H1 (cell line): ENCODE measurements at regions not wholly inside any gene's neighbourhood (a gene's known extent, or its start where the extent isn't known, plus 50 kb on each side); places are given as distances from the start of the nearest gene placed in this dataset.

Experiments used
- EZH2 ChIP-seq: fragments of 200-600 bp; sonication (generic); IDR thresholded peaks from 2 replicates; pipeline ENCODE4 v1.7.1; 2012; ENCODE audit warnings: low read depth, mild to moderate bottlenecking, moderate library complexity, low read length, inconsistent platforms; ENCODE audit not compliant: severe bottlenecking
- JUN ChIP-seq: IDR thresholded peaks from 2 replicates; pipeline ENCODE4 v1.6.1; 2011; ENCODE audit warnings: low read depth, mild to moderate bottlenecking, improper control_type of control experiment, low read length
- RBBP5 ChIP-seq: IDR thresholded peaks from 2 replicates; pipeline ENCODE4 v1.7.1; 2012; ENCODE audit warnings: low read depth, mild to moderate bottlenecking, inconsistent platforms, low read length, moderate library complexity, borderline replicate concordance
- TAF1 ChIP-seq: IDR thresholded peaks from 2 replicates; pipeline ENCODE4 v1.6.1; 2011; ENCODE audit warnings: mild to moderate bottlenecking, low read depth, low read length
- TCF12 ChIP-seq: IDR thresholded peaks from 2 replicates; pipeline ENCODE4 v1.6.1; 2011; ENCODE audit warnings: low read depth, mild to moderate bottlenecking, low read length

- TF ChIP-seq TCF12 (no peak), RBBP5 (no peak), EZH2 (no peak), TAF1 (no peak), JUN (no peak)
Measured at GRCh38 chr5:144004146-144004545, 166.3 kb downstream of the YIPF5 start (continued).
